Fibroblast of lung (primary cell): ENCODE measurements at regions not wholly inside any gene's neighbourhood (a gene's known extent, or its start where the extent isn't known, plus 50 kb on each side); places are given as distances from the start of the nearest gene placed in this dataset.

Experiments
- CTCF ChIP-seq, 2 donors: IDR thresholded peaks in 1 of 2; conservative IDR thresholded peaks in 1 of 2; 1 replicate in 1 of 2; 2 replicates in 1 of 2; pipeline ENCODE4 v1.5.1; 2011 to 2012; ENCODE audit warnings: low read length in 2 of 2, control low read depth in 1 of 2, inconsistent platforms in 1 of 2, low read depth in 1 of 2, mild to moderate bottlenecking in 1 of 2
- EZH2 ChIP-seq: IDR thresholded peaks from 2 replicates; pipeline ENCODE4 v1.5.1; 2012; ENCODE audit warnings: low read length, control low read depth, mild to moderate bottlenecking; ENCODE audit errors: missing control alignments

DNA sequence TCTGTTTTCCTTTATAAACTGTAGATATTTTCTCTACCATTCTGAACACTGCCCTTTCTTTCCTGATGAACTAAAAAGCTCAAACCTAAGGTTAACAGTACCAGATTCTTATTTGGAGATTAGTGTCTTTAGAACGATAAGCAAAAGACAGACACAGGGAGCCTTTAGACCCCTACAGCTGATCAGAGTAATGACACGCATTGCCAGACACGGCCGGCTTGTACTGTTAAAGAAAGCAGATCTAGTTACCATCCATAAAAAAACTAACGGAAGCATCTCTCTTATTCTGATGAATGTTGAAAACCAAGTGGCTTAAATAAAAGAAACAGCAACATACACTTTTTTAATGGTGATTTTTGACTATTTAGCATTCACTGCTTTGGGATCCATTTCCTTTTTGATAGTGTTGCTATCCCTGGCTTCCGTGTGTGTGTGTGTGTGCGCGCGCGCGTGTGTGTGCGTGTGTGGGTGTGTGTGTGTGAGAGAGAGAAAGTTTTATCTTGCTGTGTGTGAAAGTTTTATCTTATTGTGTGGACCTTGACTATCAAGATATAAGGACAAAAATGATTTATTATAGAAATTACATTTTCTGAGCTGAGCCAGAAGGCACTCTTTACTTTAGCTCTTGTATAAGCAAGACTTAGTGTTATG lies 95.6 kb upstream of the SLC35B3 start:
- TF ChIP-seq CTCF (conservative IDR thresholded peaks at IDR 0.05 in 1 of 2, IDR thresholded peaks at IDR 0.05 in 1 of 2; ENCODE audit: low read depth in 1 of 2, low read length in 2 of 2) (no peak), EZH2 (no peak)
